ENCODE measurements at regions not wholly inside any gene's neighbourhood (a gene's known extent, or its start where the extent isn't known, plus 50 kb on each side); places are given as distances from the start of the nearest gene placed in this dataset.

- H3K4me1 ChIP-seq: no peaks in the 10 kb centered on the region
- H3K27me3 ChIP-seq: no peaks in the 10 kb centered on the region
- WGBS, 5 donors: 73 to 83% (median 77%) methylated on average over 3 of the region's 3 CpGs
- H3K4me3 ChIP-seq: no peak overlapping the region
- no peak for DNase-seq
- TF ChIP-seq EP300 (IDR thresholded peaks at IDR 0.05) (no peak), POLR2A (IDR thresholded peaks at IDR 0.05) (no peak), CTCF (IDR thresholded peaks at IDR 0.05) (no peak), POLR2AphosphoS5 (IDR thresholded peaks at IDR 0.05) (no peak)
- no peaks in the 10 kb centered on the region for H3K36me3 ChIP-seq
- intact Hi-C loops (cut with DNase I; ENCODE audit: low total_unique reads): no loop called here
- no peaks in the 10 kb centered on the region for H3K9me3 ChIP-seq
- no peak overlapping the region for H3K27ac ChIP-seq
Observed at GRCh38 chr6:134651519-134651918, 298.4 kb downstream of the ALDH8A1 start.

GRCh38 chr6:134647861-134648260 is 302.0 kb downstream of the ALDH8A1 start:
- Histone ChIP-seq H3K9me3 (no peaks in the 10 kb centered on the region), H3K4me1 (peaks cover 0 to 26% (median 7%) of the 10 kb centered on the region in 4 donors), H3K27ac (no peak overlapping the region), H3K36me3 (no peaks in the 10 kb centered on the region), H3K4me3 (no peak overlapping the region), H3K27me3 (no peaks in the 10 kb centered on the region)
- no peak for DNase-seq
- WGBS, 5 donors: 86 to 96% (median 90%) methylated on average over 3 of the region's 3 CpGs
- TF ChIP-seq POLR2A (IDR thresholded peaks at IDR 0.05): no peak
- no peak for TF ChIP-seq POLR2AphosphoS5 (IDR thresholded peaks at IDR 0.05)
- no peak for TF ChIP-seq EP300 (IDR thresholded peaks at IDR 0.05)
- no peak for TF ChIP-seq CTCF (IDR thresholded peaks at IDR 0.05)
- intact Hi-C loops (cut with DNase I; ENCODE audit: low total_unique reads): no loop called here

- peak overlapping the region in 4 of 5 donors; percentile 63 to 72 (median 64) for H3K27ac ChIP-seq
- TF ChIP-seq EP300 (IDR thresholded peaks at IDR 0.05): no peak
- TF ChIP-seq POLR2A (IDR thresholded peaks at IDR 0.05): no peak
- peak in 2 of 3 donors; percentile 59 to 60 for TF ChIP-seq POLR2AphosphoS5 (IDR thresholded peaks at IDR 0.05)
- no peak for TF ChIP-seq CTCF (IDR thresholded peaks at IDR 0.05)
Observed at GRCh38 chr6:134642819-134643218, 307.1 kb downstream of the ALDH8A1 start.

GRCh38 chr6:134642279-134642678 is 307.6 kb downstream of the ALDH8A1 start:
- DNase-seq: peak in 1 of 2 donors; percentile 58
- no peak for TF ChIP-seq POLR2A (IDR thresholded peaks at IDR 0.05)
- TF ChIP-seq EP300 (IDR thresholded peaks at IDR 0.05): no peak
- TF ChIP-seq CTCF (IDR thresholded peaks at IDR 0.05): no peak
- no peak for TF ChIP-seq POLR2AphosphoS5 (IDR thresholded peaks at IDR 0.05)
- no peaks in the 10 kb centered on the region for H3K36me3 ChIP-seq
- 56 to 75% (median 62%) methylated on average over 2 of the region's 2 CpGs for WGBS, 5 donors
- peaks cover 14 to 41% (median 21%) of the 10 kb centered on the region in 4 donors for H3K4me1 ChIP-seq
- no peak overlapping the region for H3K4me3 ChIP-seq
- H3K27me3 ChIP-seq: no peaks in the 10 kb centered on the region
- intact Hi-C loops (cut with DNase I; ENCODE audit: low total_unique reads): loop anchor here (5.0 kb wide), 1 partner anchor 470 kb away; no protein-coding TSS in a partner anchor
- H3K27ac ChIP-seq: peak overlapping the region in 4 of 5 donors; percentile 63 to 66 (median 64)
- no peaks in the 10 kb centered on the region for H3K9me3 ChIP-seq

More at GRCh38 chr6:134642819-134643218, 307.1 kb downstream of the ALDH8A1 start:
- H3K9me3 ChIP-seq: no peaks in the 10 kb centered on the region
- 30 to 71% (median 43%) methylated on average over 4 of the region's 4 CpGs for WGBS, 5 donors
- no peaks in the 10 kb centered on the region for H3K36me3 ChIP-seq
- H3K4me3 ChIP-seq: no peak overlapping the region
- peaks cover 14 to 41% (median 21%) of the 10 kb centered on the region in 4 donors for H3K4me1 ChIP-seq
- no peaks in the 10 kb centered on the region for H3K27me3 ChIP-seq
- peak in 1 of 2 donors; percentile 27 for DNase-seq
- intact Hi-C loops (cut with DNase I; ENCODE audit: low total_unique reads): loop anchor here (5.0 kb wide), 1 partner anchor 471 kb away; no protein-coding TSS in a partner anchor
